Mesendoderm (in vitro differentiated cells): ENCODE measurements at regions not wholly inside any gene's neighbourhood (a gene's known extent, or its start where the extent isn't known, plus 50 kb on each side); places are given as distances from the start of the nearest gene placed in this dataset.

Source experiments
- DNase-seq: peaks from one replicate; pipeline ENCODE4 v3.0.0; 2013
- H2AK5ac ChIP-seq: 2 replicates; pipeline ENCODE4 v1.6.1; 2013; ENCODE audit warnings: low read length, inconsistent platforms
- H2BK120ac ChIP-seq: 2 replicates; pipeline ENCODE4 v1.6.1; 2013; ENCODE audit warnings: low read depth, mild to moderate bottlenecking, low read length, moderate library complexity, mixed read lengths
- H2BK15ac ChIP-seq: replicated peaks from 2 replicates; pipeline ENCODE4 v1.6.1; 2013; ENCODE audit warnings: low read depth, mild to moderate bottlenecking, moderate library complexity
- H2BK5ac ChIP-seq: 2 replicates; pipeline ENCODE4 v1.6.1; 2013; ENCODE audit warnings: low read length, inconsistent platforms
- H3K18ac ChIP-seq: 2 replicates; pipeline ENCODE4 v1.6.1; 2013; ENCODE audit warnings: mild to moderate bottlenecking, low read length, mixed read lengths
- H3K23ac ChIP-seq: one replicate; pipeline ENCODE4 v1.6.1; 2013; ENCODE audit warnings: low read length
- H3K27ac ChIP-seq: 2 replicates; pipeline ENCODE4 v1.5.1; 2013; ENCODE audit warnings: low read depth, mild to moderate bottlenecking, inconsistent platforms, low read length, moderate library complexity
- H3K27me3 ChIP-seq: 2 replicates; pipeline ENCODE4 v1.6.1; 2013; ENCODE audit warnings: low read length, control low read depth, mild to moderate bottlenecking, inconsistent platforms; ENCODE audit not compliant: insufficient read depth, poor library complexity
- H3K36me3 ChIP-seq: 2 replicates; pipeline ENCODE4 v1.6.1; 2013; ENCODE audit warnings: low read length, inconsistent platforms; ENCODE audit not compliant: control insufficient read depth, insufficient read depth
- H3K4ac ChIP-seq: one replicate; pipeline ENCODE4 v1.6.1; 2013; ENCODE audit warnings: low read depth, mild to moderate bottlenecking, low read length, moderate library complexity
- H3K4me1 ChIP-seq: 2 replicates; pipeline ENCODE4 v1.6.1; 2013; ENCODE audit warnings: low read depth, low read length, inconsistent platforms; ENCODE audit not compliant: control insufficient read depth
- H3K4me2 ChIP-seq: 2 replicates; pipeline ENCODE4 v1.6.1; 2013; ENCODE audit warnings: low read length
- H3K4me3 ChIP-seq: 2 replicates; pipeline ENCODE4 v1.5.1; 2013; ENCODE audit warnings: mild to moderate bottlenecking, low read length
- H3K56ac ChIP-seq: one replicate; pipeline ENCODE4 v1.6.1; 2013; ENCODE audit warnings: low read length
- H3K79me1 ChIP-seq: 2 replicates; pipeline ENCODE4 v1.6.1; 2013; ENCODE audit warnings: low read length, inconsistent platforms
- H3K79me2 ChIP-seq: 2 replicates; pipeline ENCODE4 v1.6.1; 2013; ENCODE audit warnings: mild to moderate bottlenecking, low read length; ENCODE audit not compliant: control insufficient read depth, insufficient read depth
- H3K9ac ChIP-seq: 2 replicates; pipeline ENCODE4 v1.6.1; 2013; ENCODE audit warnings: low read length, inconsistent platforms
- H4K5ac ChIP-seq: one replicate; pipeline ENCODE4 v1.6.1; 2013; ENCODE audit warnings: low read length
- H4K8ac ChIP-seq: one replicate; pipeline ENCODE4 v1.6.1; 2013; ENCODE audit warnings: low read depth, mild to moderate bottlenecking, control low read depth, low read length, moderate library complexity
- WGBS: extraction: QIAGEN DNeasy Blood & Tissue Kit; methylation state at CpG from one replicate; pipeline ENCODE4 v1.1.7; 2013; ENCODE audit warnings: low lambda C conversion rate, missing lambda C conversion rate; ENCODE audit not compliant: insufficient coverage; ENCODE audit errors: extremely low coverage; 5-methylcytosine and 5-hydroxymethylcytosine counted together

GRCh38 chr1:118326960-118327629 is 142.1 kb upstream of the SPAG17 start:
- Histone ChIP-seq H2BK15ac (no peak overlapping the region), H2BK120ac (no peak overlapping the region), H4K5ac (no peak overlapping the region), H3K4ac (no peak overlapping the region), H3K79me1 (no peaks in the 10 kb centered on the region), H3K79me2 (no peaks in the 10 kb centered on the region), H3K27me3 (no peaks in the 10 kb centered on the region), H2BK5ac (no peak overlapping the region), H4K8ac (no peak overlapping the region), H2AK5ac (no peak overlapping the region), H3K9ac (no peak overlapping the region), H3K4me2 (no peak overlapping the region), H3K4me3 (no peak overlapping the region), H3K56ac (no peak overlapping the region), H3K36me3 (no peaks in the 10 kb centered on the region), H3K23ac (no peak overlapping the region), H3K4me1 (no peaks in the 10 kb centered on the region), H3K27ac (no peak overlapping the region), H3K18ac (no peak overlapping the region)
- DNase-seq = no peak
- no CpG with 5 or more reads among the region's 6 CpGs for WGBS

- Histone ChIP-seq H3K9ac (no peak overlapping the region), H2BK5ac (no peak overlapping the region), H3K36me3 (no peaks in the 10 kb centered on the region), H3K79me2 (no peaks in the 10 kb centered on the region), H4K5ac (no peak overlapping the region), H2BK120ac (no peak overlapping the region), H4K8ac (no peak overlapping the region), H3K79me1 (no peaks in the 10 kb centered on the region), H3K27me3 (no peaks in the 10 kb centered on the region), H3K4me3 (no peak overlapping the region), H2BK15ac (no peak overlapping the region), H3K27ac (no peak overlapping the region), H3K56ac (no peak overlapping the region), H3K4ac (no peak overlapping the region), H3K4me2 (no peak overlapping the region), H2AK5ac (no peak overlapping the region), H3K18ac (no peak overlapping the region), H3K23ac (no peak overlapping the region), H3K4me1 (no peaks in the 10 kb centered on the region)
- DNase-seq = no peak
Observed at GRCh38 chr1:118325550-118326225, 140.7 kb upstream of the SPAG17 start.

- Histone ChIP-seq H3K9ac (no peak overlapping the region), H2BK15ac (no peak overlapping the region), H4K5ac (no peak overlapping the region), H3K36me3 (no peaks in the 10 kb centered on the region), H3K4ac (no peak overlapping the region), H4K8ac (no peak overlapping the region), H3K4me1 (no peaks in the 10 kb centered on the region), H3K4me3 (no peak overlapping the region), H3K27ac (no peak overlapping the region), H2BK5ac (no peak overlapping the region), H3K79me1 (no peaks in the 10 kb centered on the region), H2BK120ac (no peak overlapping the region), H3K79me2 (no peaks in the 10 kb centered on the region), H3K27me3 (no peaks in the 10 kb centered on the region), H2AK5ac (no peak overlapping the region), H3K23ac (no peak overlapping the region), H3K4me2 (no peak overlapping the region), H3K56ac (no peak overlapping the region), H3K18ac (no peak overlapping the region)
- no peak for DNase-seq
- no CpG with 5 or more reads among the region's 1 CpG for WGBS
Observed at GRCh38 chr1:118323246-118323645, 138.2 kb upstream of the SPAG17 start.

- Histone ChIP-seq H3K9ac (no peak overlapping the region), H2AK5ac (no peak overlapping the region), H2BK120ac (no peak overlapping the region), H4K8ac (no peak overlapping the region), H3K27ac (no peak overlapping the region), H2BK5ac (no peak overlapping the region), H3K79me1 (no peaks in the 10 kb centered on the region), H3K36me3 (no peaks in the 10 kb centered on the region), H3K4me3 (no peak overlapping the region), H3K4me2 (no peak overlapping the region), H4K5ac (no peak overlapping the region), H2BK15ac (no peak overlapping the region), H3K4me1 (no peaks in the 10 kb centered on the region), H3K27me3 (no peaks in the 10 kb centered on the region), H3K18ac (no peak overlapping the region), H3K4ac (no peak overlapping the region), H3K23ac (no peak overlapping the region), H3K56ac (no peak overlapping the region), H3K79me2 (no peaks in the 10 kb centered on the region)
- no peak for DNase-seq
- WGBS = no CpG with 5 or more reads among the region's 3 CpGs
Observed at GRCh38 chr1:118322331-118322730, 137.3 kb upstream of the SPAG17 start.

- H3K4me1 ChIP-seq = no peaks in the 10 kb centered on the region
- DNase-seq = no peak
- H3K79me2 ChIP-seq = no peaks in the 10 kb centered on the region
- no CpG with 5 or more reads among the region's 6 CpGs for WGBS
- H2AK5ac ChIP-seq = no peak overlapping the region
- no peak overlapping the region for H2BK5ac ChIP-seq
- H3K4ac ChIP-seq = no peak overlapping the region
- no peak overlapping the region for H3K9ac ChIP-seq
- H3K56ac ChIP-seq = no peak overlapping the region
- H3K4me3 ChIP-seq = no peak overlapping the region
- no peak overlapping the region for H2BK15ac ChIP-seq
- H3K27me3 ChIP-seq = no peaks in the 10 kb centered on the region
- H3K23ac ChIP-seq = no peak overlapping the region
- H3K18ac ChIP-seq = no peak overlapping the region
- H4K8ac ChIP-seq = no peak overlapping the region
- no peaks in the 10 kb centered on the region for H3K36me3 ChIP-seq
- H4K5ac ChIP-seq = no peak overlapping the region
- no peak overlapping the region for H3K27ac ChIP-seq
- H3K79me1 ChIP-seq = no peaks in the 10 kb centered on the region
- H3K4me2 ChIP-seq = no peak overlapping the region
- H2BK120ac ChIP-seq = no peak overlapping the region
Observed at GRCh38 chr1:118321840-118322239, 136.8 kb upstream of the SPAG17 start.
